Gastroesophageal sphincter (tissue), 2 donors: ENCODE measurements at regions not wholly inside any gene's neighbourhood (a gene's known extent, or its start where the extent isn't known, plus 50 kb on each side); places are given as distances from the start of the nearest gene placed in this dataset.

Experiments
- POLR2A ChIP-seq, 2 donors: fragments of 450-650 bp; IDR thresholded peaks; one replicate each; pipeline ENCODE4 v1.6.1; 2017; ENCODE audit warnings: antibody characterized with exemption in 2 of 2, mild to moderate bottlenecking in 2 of 2, moderate library complexity in 1 of 2
- POLR2AphosphoS5 ChIP-seq: sonication (generic); formaldehyde crosslinking; IDR thresholded peaks from one replicate; pipeline ENCODE4 v1.6.1; 2017; ENCODE audit warnings: antibody characterized with exemption

DNA sequence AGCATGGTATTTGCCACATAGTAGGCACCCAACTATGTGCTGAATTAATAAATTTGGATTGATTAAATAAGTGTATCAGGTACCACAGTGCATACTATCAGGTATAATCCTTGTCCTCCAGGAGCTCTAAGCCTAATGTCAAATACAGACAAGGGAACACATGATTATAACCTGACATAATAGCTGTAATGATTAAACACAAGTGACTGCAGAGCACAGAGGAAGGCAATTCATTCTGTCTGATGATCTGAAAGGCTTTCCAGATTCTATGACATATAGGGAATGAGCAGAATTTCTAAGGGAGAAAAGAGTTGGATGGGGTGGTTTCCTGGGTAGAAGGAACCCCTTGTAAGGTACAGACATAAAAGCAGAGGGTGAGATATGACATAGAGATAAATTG, 273.5 kb downstream of the KIF2B start:
- TF ChIP-seq POLR2A (IDR thresholded peaks at IDR 0.05) (no peak), POLR2AphosphoS5 (no peak)
